Liver (tissue), 3 donors: ENCODE measurements at regions not wholly inside any gene's neighbourhood (a gene's known extent, or its start where the extent isn't known, plus 50 kb on each side); places are given as distances from the start of the nearest gene placed in this dataset.

ENCODE experiments used
- EGR1 ChIP-seq, 2 donors: IDR thresholded peaks; 2 replicates each; pipeline ENCODE4 v1.6.1; 2016 to 2018; ENCODE audit warnings: antibody characterized with exemption in 2 of 2, low read depth in 2 of 2
- FOXA2 ChIP-seq: IDR thresholded peaks from 2 replicates; pipeline ENCODE4 v1.6.1; 2016; ENCODE audit warnings: antibody characterized with exemption
- SP1 ChIP-seq: IDR thresholded peaks from 2 replicates; pipeline ENCODE4 v1.6.1; 2018; ENCODE audit warnings: antibody characterized with exemption, mild to moderate bottlenecking
- TAF1 ChIP-seq: conservative IDR thresholded peaks from 2 replicates; pipeline ENCODE4 v1.6.1; 2016; ENCODE audit warnings: antibody characterized with exemption, mild to moderate bottlenecking
- TF ChIP-seq, protein P1 (sequence below): IDR thresholded peaks from 2 replicates; pipeline ENCODE4 v1.6.1; 2016; ENCODE audit warnings: antibody characterized with exemption, mild to moderate bottlenecking
- TF ChIP-seq, protein P2 (sequence below): fragments of 150-350 bp; IDR thresholded peaks from 2 replicates; pipeline ENCODE4 v1.5.1; 2017; ENCODE audit warnings: improper control_type of control experiment, low read depth, low read length; ENCODE audit not compliant: missing input control
- donor health status: healthy.
- donor health status: healthy.

DNA sequence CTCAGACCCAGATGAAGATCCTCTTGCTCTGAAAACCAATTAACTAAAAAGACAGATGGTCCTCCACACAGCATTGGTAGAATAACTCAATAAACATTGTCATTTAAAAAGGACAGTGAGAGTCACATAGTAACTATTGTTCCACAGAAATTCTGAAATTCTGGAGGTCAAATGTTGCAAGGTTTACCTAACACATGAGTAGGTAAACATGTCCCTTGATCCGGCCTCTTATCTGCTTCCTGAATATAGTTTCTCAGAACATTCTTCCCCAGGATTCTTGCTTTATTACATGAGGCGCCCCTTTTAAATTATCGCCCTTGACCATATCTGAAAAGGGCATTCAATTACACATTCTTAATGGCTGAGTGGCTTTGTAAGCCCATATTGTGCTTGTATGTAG is 270.7 kb downstream of the SEMA3D start:
- TF ChIP-seq, protein P1, sequence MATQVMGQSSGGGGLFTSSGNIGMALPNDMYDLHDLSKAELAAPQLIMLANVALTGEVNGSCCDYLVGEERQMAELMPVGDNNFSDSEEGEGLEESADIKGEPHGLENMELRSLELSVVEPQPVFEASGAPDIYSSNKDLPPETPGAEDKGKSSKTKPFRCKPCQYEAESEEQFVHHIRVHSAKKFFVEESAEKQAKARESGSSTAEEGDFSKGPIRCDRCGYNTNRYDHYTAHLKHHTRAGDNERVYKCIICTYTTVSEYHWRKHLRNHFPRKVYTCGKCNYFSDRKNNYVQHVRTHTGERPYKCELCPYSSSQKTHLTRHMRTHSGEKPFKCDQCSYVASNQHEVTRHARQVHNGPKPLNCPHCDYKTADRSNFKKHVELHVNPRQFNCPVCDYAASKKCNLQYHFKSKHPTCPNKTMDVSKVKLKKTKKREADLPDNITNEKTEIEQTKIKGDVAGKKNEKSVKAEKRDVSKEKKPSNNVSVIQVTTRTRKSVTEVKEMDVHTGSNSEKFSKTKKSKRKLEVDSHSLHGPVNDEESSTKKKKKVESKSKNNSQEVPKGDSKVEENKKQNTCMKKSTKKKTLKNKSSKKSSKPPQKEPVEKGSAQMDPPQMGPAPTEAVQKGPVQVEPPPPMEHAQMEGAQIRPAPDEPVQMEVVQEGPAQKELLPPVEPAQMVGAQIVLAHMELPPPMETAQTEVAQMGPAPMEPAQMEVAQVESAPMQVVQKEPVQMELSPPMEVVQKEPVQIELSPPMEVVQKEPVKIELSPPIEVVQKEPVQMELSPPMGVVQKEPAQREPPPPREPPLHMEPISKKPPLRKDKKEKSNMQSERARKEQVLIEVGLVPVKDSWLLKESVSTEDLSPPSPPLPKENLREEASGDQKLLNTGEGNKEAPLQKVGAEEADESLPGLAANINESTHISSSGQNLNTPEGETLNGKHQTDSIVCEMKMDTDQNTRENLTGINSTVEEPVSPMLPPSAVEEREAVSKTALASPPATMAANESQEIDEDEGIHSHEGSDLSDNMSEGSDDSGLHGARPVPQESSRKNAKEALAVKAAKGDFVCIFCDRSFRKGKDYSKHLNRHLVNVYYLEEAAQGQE = no peak
- no peak for TF ChIP-seq TAF1
- TF ChIP-seq, protein P2, sequence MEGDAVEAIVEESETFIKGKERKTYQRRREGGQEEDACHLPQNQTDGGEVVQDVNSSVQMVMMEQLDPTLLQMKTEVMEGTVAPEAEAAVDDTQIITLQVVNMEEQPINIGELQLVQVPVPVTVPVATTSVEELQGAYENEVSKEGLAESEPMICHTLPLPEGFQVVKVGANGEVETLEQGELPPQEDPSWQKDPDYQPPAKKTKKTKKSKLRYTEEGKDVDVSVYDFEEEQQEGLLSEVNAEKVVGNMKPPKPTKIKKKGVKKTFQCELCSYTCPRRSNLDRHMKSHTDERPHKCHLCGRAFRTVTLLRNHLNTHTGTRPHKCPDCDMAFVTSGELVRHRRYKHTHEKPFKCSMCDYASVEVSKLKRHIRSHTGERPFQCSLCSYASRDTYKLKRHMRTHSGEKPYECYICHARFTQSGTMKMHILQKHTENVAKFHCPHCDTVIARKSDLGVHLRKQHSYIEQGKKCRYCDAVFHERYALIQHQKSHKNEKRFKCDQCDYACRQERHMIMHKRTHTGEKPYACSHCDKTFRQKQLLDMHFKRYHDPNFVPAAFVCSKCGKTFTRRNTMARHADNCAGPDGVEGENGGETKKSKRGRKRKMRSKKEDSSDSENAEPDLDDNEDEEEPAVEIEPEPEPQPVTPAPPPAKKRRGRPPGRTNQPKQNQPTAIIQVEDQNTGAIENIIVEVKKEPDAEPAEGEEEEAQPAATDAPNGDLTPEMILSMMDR = no peak
- no peak for TF ChIP-seq EGR1 (IDR thresholded peaks at IDR 0.05; ENCODE audit: low read depth in 2 of 2)
- peak; percentile 26 for TF ChIP-seq FOXA2
- TF ChIP-seq SP1 = no peak
